Right cardiac atrium (tissue), 5 donors: ENCODE measurements at regions not wholly inside any gene's neighbourhood (a gene's known extent, or its start where the extent isn't known, plus 50 kb on each side); places are given as distances from the start of the nearest gene placed in this dataset.
A peak's percentile ranks its signal among the peaks of the same experiment; 100 is the strongest.

Experiments
- ATAC-seq, 2 donors: fragments of 200-7000 bp; cut with Tn5 transposase; one replicate each; pipeline versions ENCODE4 v1.8.0 to v1.9.1; 2020; ENCODE audit warnings: moderate library complexity in 2 of 2, mild to moderate bottlenecking in 1 of 2
- DNase-seq, 3 donors: peaks; one replicate each; pipeline ENCODE4 v3.0.0-alpha.2; 2020
- H3K27ac ChIP-seq: one replicate; pipeline ENCODE4 v1.5.1; 2013; ENCODE audit warnings: mild to moderate bottlenecking, low read length, control low read depth, moderate library complexity
- H3K27me3 ChIP-seq: one replicate; pipeline ENCODE4 v1.6.1; 2013; ENCODE audit not compliant: control insufficient read depth, insufficient read depth
- H3K4me1 ChIP-seq: one replicate; pipeline ENCODE4 v1.6.1; 2013; ENCODE audit warnings: low read length; ENCODE audit not compliant: control insufficient read depth, insufficient read depth
- H3K4me3 ChIP-seq: one replicate; pipeline ENCODE4 v1.5.1; 2013; ENCODE audit warnings: low read length, control low read depth
- H3K9me3 ChIP-seq: one replicate; pipeline ENCODE4 v1.6.1; 2013; ENCODE audit warnings: low read length; ENCODE audit not compliant: control insufficient read depth
- WGBS: extraction: QIAGEN DNeasy Blood & Tissue Kit; methylation state at CpG from one replicate; pipeline ENCODE4 v1.1.7; 2013; 5-methylcytosine and 5-hydroxymethylcytosine counted together
- intact Hi-C, 4 donors: fragments of 100-400 bp; cut with DNase I; formaldehyde crosslinking; loops; one replicate each; pipeline versions ENCODE4 v1.11.0 to v1.14.0; 2022 to 2023
- donor health status: healthy with polysubstance abuse.
- donor health status: DM: no; HTN: yes; CAD: no.
- donor health status: DM: no; HTN: no; CAD: no.
- donor health status: DM: no; HTN: yes; CAD: no; lungs with severe emphysema.
- donor health status: DM: yes; HTN: yes; CAD: no.

DNA sequence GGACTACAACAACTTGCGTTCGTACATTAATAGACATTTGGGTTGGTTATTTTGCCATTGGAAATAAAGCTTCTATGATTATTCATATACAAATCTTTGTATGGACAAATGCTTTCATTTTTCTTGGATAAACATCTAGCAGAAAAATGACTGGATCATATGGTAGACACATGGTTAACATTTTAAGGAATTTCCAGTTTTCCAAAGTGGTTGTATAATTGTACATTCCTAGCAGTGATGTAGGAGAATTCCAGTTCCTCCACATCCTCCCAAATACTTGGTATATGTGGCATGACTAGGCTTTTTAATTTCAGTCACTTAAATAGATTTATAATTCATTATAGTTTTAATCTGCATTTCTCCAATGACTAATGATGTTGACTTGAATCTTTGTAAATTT is 246.2 kb upstream of the NCAM1 start:
- H3K9me3 ChIP-seq: no peaks in the 10 kb centered on the region
- H3K27me3 ChIP-seq: no peaks in the 10 kb centered on the region
- no peak overlapping the region for H3K27ac ChIP-seq
- no peaks in the 10 kb centered on the region for H3K4me1 ChIP-seq
- no peak overlapping the region for H3K4me3 ChIP-seq
- intact Hi-C loops: no loop called here
- 97% methylated on average over 2 of the region's 2 CpGs for WGBS
- DNase-seq (no peak), ATAC-seq (no peak)

DNA sequence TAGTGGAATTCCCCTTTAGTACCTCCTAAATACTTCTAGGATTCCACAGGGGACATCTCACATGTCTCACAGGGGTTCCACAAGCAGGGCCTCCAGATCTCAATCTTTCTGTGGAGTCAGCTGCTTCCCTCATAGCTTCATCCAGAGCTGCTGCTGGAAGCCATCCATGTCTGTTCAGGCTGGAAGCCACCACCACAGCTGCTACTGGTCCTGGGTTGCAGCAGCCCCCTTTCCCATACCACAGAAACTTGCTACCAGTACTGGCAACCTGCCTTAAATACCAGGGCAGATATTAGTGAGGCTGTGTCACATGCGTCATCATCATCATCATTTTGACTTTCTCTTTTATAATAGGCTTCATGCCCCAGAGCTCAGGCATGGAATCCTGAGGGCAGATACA is 242.7 kb upstream of the NCAM1 start:
- no peaks in the 10 kb centered on the region for H3K27me3 ChIP-seq
- no peaks in the 10 kb centered on the region for H3K4me1 ChIP-seq
- WGBS: 4% methylated on average over 1 of the region's 1 CpG
- H3K27ac ChIP-seq: no peak overlapping the region
- ATAC-seq (no peak), DNase-seq (no peak)
- H3K9me3 ChIP-seq: no peaks in the 10 kb centered on the region
- H3K4me3 ChIP-seq: no peak overlapping the region
- intact Hi-C loops: no loop called here

DNA sequence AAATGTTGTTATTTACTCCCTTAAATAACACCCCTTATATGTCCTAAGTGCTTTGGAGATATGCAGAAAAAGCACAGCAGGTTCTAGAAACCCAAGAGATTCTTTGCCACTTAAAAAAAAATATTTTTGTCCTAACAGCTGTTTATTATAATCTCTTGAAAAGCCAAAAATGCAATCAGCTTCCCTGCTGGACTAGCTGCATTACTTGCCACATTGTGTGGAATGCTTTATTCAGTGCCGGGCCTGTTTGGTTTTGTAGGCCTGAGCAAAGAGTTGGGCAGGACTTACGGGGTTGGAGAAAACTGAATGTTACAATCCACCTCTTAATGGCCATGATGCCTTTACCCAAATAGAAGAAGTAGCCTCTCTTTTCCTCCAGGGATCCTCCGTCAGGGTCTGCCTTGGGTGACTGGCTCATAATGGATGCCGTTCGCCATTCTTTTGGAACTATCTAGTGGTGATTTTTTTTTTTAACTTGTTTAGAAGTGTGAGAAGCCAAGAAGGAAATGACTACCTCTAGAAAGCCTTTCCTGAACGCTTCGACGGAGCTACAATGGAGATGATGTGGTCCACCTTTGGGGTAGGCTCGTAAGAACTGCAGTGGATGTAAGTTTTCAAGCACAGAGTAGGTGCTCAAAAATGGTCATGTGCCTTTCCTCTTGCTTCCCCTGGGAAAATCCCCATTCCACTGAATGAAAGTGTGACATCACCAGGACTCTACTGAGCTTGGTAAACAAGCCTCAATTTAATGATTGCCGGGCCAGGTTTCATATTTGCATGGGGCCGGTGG is 241.3 kb upstream of the NCAM1 start:
- H3K27ac ChIP-seq: no peak overlapping the region
- WGBS: 83% methylated on average over 11 of the region's 11 CpGs
- no peaks in the 10 kb centered on the region for H3K4me1 ChIP-seq
- H3K4me3 ChIP-seq: no peak overlapping the region
- DNase-seq: no peak
- H3K9me3 ChIP-seq: no peaks in the 10 kb centered on the region
- intact Hi-C loops: no loop called here
- no peak for ATAC-seq
- no peaks in the 10 kb centered on the region for H3K27me3 ChIP-seq

DNA sequence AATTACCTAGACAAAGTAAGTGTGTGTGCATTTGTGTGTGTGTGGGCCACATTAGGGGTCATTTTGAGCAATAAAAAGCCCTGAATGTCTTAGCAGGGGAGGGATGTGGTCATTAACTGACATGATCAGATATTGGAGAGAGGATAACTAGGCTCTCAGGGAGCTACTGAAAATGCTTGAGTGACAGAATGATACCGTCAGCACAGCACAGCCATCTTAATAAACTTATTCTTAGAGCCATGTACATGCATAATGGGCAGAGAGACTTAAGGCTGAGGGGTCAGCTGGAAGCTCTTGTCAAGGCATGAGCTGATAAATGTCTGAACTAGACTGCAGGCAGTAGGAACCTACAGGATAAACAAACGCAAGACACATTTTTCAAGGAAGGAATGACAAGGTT is 239.1 kb upstream of the NCAM1 start:
- H3K27ac ChIP-seq: no peak overlapping the region
- H3K4me1 ChIP-seq: no peaks in the 10 kb centered on the region
- intact Hi-C loops: no loop called here
- no peaks in the 10 kb centered on the region for H3K9me3 ChIP-seq
- 76% methylated on average over 2 of the region's 2 CpGs for WGBS
- DNase-seq (no peak), ATAC-seq (no peak)
- H3K27me3 ChIP-seq: no peaks in the 10 kb centered on the region
- no peak overlapping the region for H3K4me3 ChIP-seq

DNA sequence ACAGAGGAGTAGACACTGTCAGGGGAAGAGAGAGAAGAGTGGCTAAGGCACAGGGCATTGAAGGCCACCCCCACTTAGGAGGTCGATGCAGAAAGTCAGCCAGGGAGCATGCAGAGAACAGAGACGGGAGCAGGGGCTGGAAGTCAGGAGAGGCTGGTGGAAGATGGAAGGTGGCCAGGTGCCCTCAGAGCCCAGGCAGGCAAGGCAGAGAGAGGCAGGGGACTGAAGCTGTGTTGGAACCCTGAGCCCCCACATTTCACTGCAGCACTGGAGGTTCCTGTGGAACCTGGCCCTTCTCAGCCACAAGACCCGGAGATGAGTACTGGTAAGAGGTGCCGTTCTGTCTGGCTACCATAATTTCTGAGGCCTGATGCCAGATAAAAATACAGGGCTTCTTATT is 238.3 kb upstream of the NCAM1 start:
- no peak overlapping the region for H3K27ac ChIP-seq
- no peak for ATAC-seq
- H3K4me1 ChIP-seq: no peaks in the 10 kb centered on the region
- WGBS: 71% methylated on average over 4 of the region's 4 CpGs
- H3K27me3 ChIP-seq: no peaks in the 10 kb centered on the region
- no peak for DNase-seq
- H3K4me3 ChIP-seq: no peak overlapping the region
- H3K9me3 ChIP-seq: no peaks in the 10 kb centered on the region
- intact Hi-C loops: no loop called here

DNA sequence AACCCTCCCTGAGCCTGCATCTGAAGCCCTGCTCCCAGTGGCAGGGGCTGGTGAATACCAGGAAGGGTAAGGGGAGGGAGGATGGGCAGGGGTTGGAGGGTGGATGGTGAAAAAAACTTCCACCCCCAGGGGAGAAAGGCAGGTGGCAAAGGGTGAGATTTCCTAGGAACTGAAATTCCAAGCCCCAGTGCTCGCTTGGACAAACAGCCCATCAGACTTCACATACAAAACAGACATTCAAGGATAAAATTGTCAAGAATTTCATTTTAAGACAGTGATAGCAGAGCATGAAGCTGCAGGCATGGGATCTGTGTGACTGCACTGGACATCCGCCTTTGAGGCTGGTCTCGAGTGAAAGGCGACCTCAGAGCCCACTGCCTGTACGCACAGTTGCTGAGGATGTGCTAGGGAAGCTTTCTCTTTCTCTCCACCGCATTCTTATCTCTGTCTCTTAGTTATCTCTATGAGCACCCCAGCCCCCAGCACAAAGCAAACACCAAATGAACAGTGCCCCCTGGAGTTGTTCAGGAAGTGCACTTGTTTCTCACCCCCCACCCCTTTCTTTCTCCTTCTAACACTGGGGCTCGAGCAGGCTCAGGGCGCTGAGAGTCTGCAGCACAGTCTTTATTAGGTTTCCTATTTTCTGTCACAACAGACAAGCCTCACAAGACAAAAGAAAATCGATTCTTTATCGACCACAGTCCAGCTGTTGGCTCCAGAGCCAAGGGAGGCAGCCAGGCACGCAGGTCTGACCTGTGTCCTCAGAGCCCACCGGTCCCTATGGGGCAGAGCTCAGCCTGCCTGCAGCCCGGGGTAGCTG is 237.3 kb upstream of the NCAM1 start:
- DNase-seq (no peak), ATAC-seq (no peak)
- 59% methylated on average over 13 of the region's 13 CpGs for WGBS
- H3K27me3 ChIP-seq: no peaks in the 10 kb centered on the region
- no peaks in the 10 kb centered on the region for H3K4me1 ChIP-seq
- no peaks in the 10 kb centered on the region for H3K9me3 ChIP-seq
- no peak overlapping the region for H3K27ac ChIP-seq
- no peak overlapping the region for H3K4me3 ChIP-seq
- intact Hi-C loops: no loop called here

DNA sequence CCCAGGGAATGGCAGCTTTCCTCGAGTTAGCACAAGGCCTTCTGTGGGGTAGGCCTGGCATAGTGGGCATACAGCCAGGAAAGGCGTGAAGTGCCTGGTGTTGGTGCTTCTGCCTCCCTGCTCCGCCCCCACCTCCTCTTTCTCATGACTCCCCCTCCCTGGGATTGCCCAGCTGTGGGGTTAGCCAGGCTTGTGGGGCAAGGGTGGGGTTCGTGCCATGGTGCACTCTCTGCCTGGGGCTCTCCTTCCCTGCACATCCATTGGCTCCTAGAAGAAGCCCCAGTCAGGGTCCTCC is 236.8 kb upstream of the NCAM1 start:
- WGBS: 64% methylated on average over 4 of the region's 4 CpGs
- intact Hi-C loops: no loop called here

DNA sequence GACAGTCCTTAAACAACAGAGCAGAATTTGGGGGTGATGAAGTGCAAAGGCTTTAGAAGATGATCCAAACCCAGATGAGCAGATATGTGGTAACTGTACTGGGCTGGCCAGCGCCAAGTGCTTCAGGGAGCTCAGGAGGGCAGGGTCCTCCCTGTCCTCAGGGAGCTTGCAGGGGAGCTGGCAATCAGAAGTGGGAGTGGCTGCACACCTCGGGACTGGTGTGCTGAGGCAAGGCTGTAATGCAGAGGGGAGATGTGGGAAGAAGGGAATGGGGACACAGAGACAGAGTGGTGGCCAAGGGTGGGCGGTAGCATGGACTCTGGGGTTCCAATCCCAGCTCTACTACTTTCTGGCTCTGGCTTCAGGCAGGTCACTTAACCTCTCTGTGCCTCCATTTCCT is 235.6 kb upstream of the NCAM1 start:
- intact Hi-C loops: no loop called here
- Histone ChIP-seq H3K27me3 (no peaks in the 10 kb centered on the region), H3K4me1 (no peaks in the 10 kb centered on the region), H3K27ac (no peak overlapping the region), H3K4me3 (no peak overlapping the region), H3K9me3 (no peaks in the 10 kb centered on the region)
- ATAC-seq (no peak), DNase-seq (no peak)
- WGBS: 80% methylated on average over 3 of the region's 3 CpGs

More for the DNA sequence above, 236.8 kb upstream of the NCAM1 start:
- Histone ChIP-seq H3K27me3 (no peaks in the 10 kb centered on the region), H3K27ac (no peak overlapping the region), H3K9me3 (no peaks in the 10 kb centered on the region), H3K4me3 (no peak overlapping the region), H3K4me1 (no peaks in the 10 kb centered on the region)
- ATAC-seq (peak in 1 of 2 donors; percentile 50), DNase-seq (no peak)

DNA sequence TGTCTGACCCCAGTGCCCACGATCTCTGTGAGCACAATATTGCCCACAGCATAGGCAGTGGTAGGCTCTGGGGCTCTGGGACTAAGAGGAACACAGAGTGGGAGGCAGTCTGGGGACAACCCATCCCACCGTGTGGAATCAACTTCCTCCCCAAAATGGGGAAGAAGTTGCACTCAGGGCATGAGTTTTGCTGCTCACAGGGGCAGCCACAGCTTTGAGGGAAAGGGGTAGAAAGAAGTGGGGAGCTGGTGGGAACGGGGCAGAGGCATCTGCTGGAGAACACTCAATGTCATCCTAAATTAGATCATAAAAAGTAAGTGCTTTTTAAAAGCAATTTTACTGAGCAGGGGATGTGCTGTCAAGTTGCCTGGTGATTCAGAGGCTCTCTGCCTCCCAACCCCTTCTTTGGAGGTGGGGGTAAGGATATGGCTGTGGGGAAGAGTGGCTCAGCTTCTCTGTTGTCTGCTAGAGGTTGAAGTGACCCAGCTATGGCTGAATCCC is 233.8 kb upstream of the NCAM1 start:
- no peak for ATAC-seq

DNA sequence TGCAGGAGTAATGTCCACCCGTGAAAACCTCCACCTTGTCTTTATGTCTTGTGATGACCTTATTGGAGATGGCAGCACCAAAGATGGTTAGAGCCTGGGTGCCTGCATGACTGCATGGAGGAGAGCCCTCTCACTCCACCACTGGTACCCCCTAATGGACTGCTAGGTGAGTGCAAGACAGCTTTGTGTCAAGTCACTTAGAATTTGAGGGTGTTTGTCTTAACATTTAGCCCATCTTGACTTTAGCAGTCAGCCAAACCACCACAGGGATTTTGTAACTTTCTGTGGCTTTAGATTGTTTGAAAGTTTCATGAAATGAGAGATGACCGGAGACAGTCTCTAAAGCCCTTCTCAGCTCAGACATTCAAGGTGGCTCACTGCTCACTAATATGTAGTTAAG is 232.9 kb upstream of the NCAM1 start:
- intact Hi-C loops: no loop called here
- WGBS: 89% methylated on average over 2 of the region's 2 CpGs
- no peak for DNase-seq

More for the DNA sequence above, 233.8 kb upstream of the NCAM1 start:
- DNase-seq: no peak
- 63% methylated on average over 3 of the region's 3 CpGs for WGBS
- no peaks in the 10 kb centered on the region for H3K9me3 ChIP-seq
- no peaks in the 10 kb centered on the region for H3K4me1 ChIP-seq
- no peak overlapping the region for H3K4me3 ChIP-seq
- no peak overlapping the region for H3K27ac ChIP-seq
- intact Hi-C loops: no loop called here
- H3K27me3 ChIP-seq: no peaks in the 10 kb centered on the region

DNA sequence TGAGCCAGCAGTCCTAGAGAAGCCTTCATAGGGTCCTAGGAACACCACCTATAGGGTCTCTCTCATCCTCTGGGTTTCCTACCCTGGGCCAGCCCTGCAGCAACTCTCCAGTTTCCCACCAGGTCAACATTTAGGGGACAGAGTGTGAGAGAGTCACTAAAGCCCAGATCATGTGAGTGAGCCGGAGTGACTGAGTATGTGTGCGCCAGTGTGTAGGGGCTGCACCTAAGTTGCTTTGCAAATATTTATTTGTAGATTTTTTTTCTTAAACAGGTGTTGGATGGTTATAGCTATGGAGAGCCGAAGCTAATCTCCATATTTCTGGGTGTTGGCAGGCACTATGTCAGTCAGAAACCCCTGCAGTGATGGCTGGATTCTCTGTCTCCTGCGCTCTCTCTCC is 232.5 kb upstream of the NCAM1 start:
- no peak for DNase-seq
- Histone ChIP-seq H3K27me3 (no peaks in the 10 kb centered on the region), H3K4me3 (no peak overlapping the region), H3K4me1 (no peaks in the 10 kb centered on the region), H3K9me3 (no peaks in the 10 kb centered on the region), H3K27ac (no peak overlapping the region)
- 86% methylated on average over 4 of the region's 4 CpGs for WGBS
- ATAC-seq: no peak
- intact Hi-C loops: no loop called here

More for the DNA sequence above, 232.9 kb upstream of the NCAM1 start:
- Histone ChIP-seq H3K27ac (no peak overlapping the region), H3K27me3 (no peaks in the 10 kb centered on the region), H3K4me1 (no peaks in the 10 kb centered on the region), H3K4me3 (no peak overlapping the region), H3K9me3 (no peaks in the 10 kb centered on the region)
- ATAC-seq: no peak
